Lower leg skin (tissue), 4 donors: ENCODE measurements at regions not wholly inside any gene's neighbourhood (a gene's known extent, or its start where the extent isn't known, plus 50 kb on each side); places are given as distances from the start of the nearest gene placed in this dataset.

Experiments used
- DNase-seq, 2 donors: peaks; one replicate each; pipeline ENCODE4 v3.0.0-alpha.2; 2019; ENCODE audit warnings: low spot score in 2 of 2
- H3K4me3 ChIP-seq: fragments of 200-600 bp; sonication (generic); 2 replicates; pipeline ENCODE4 v1.5.1; 2017; ENCODE audit warnings: mild to moderate bottlenecking, low read depth; ENCODE audit not compliant: poor library complexity, severe bottlenecking
- POLR2A ChIP-seq, 2 donors: fragments of 450-650 bp; IDR thresholded peaks; one replicate each; pipeline ENCODE4 v1.6.1; 2016 to 2017; ENCODE audit warnings: antibody characterized with exemption in 2 of 2, mild to moderate bottlenecking in 1 of 2, moderate library complexity in 1 of 2
- WGBS, 2 donors: methylation state at CpG; one replicate each; pipeline ENCODE4 v1.1.5; 2018; 5-methylcytosine and 5-hydroxymethylcytosine counted together
- intact Hi-C: fragments of 100-400 bp; cut with DNase I; formaldehyde crosslinking; loops from one replicate; pipeline ENCODE4 v1.15.0; 2023; ENCODE audit warnings: low total_unique reads
- TF ChIP-seq, protein P1 (sequence below), 3 donors: fragments of 450-650 bp; IDR thresholded peaks; one replicate each; pipeline ENCODE4 v1.5.1; 2016; ENCODE audit warnings: antibody characterized with exemption in 3 of 3, mild to moderate bottlenecking in 3 of 3, moderate library complexity in 2 of 3

DNA sequence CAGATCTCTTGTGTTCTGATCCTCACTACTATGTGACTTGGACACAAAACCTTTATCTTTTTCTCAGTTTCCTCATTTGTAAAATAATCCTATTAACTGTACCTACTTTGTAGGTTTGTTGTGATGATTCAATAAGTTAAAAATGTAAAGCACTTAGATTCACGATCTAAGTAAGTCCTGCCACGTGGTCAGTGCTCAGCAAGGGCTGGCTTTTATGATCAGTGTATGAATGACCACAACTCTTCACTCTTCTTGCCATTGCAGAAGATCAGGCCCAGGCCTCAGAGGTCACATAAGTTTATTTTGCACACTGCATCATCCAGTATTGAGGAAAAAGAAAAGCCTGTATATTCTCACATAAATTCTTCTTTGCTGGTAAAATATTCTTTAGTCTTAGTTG lies 1192.5 kb upstream of the ACVR2A start:
- intact Hi-C loops, result no loop called here
- TF ChIP-seq, protein P1, sequence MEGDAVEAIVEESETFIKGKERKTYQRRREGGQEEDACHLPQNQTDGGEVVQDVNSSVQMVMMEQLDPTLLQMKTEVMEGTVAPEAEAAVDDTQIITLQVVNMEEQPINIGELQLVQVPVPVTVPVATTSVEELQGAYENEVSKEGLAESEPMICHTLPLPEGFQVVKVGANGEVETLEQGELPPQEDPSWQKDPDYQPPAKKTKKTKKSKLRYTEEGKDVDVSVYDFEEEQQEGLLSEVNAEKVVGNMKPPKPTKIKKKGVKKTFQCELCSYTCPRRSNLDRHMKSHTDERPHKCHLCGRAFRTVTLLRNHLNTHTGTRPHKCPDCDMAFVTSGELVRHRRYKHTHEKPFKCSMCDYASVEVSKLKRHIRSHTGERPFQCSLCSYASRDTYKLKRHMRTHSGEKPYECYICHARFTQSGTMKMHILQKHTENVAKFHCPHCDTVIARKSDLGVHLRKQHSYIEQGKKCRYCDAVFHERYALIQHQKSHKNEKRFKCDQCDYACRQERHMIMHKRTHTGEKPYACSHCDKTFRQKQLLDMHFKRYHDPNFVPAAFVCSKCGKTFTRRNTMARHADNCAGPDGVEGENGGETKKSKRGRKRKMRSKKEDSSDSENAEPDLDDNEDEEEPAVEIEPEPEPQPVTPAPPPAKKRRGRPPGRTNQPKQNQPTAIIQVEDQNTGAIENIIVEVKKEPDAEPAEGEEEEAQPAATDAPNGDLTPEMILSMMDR (IDR thresholded peaks at IDR 0.05), result no peak
- no peak for TF ChIP-seq POLR2A (IDR thresholded peaks at IDR 0.05)
- no peak overlapping the region for H3K4me3 ChIP-seq
- no peak for DNase-seq
- 79 to 80% methylated on average over 2 of the region's 2 CpGs for WGBS, 2 donors

DNA sequence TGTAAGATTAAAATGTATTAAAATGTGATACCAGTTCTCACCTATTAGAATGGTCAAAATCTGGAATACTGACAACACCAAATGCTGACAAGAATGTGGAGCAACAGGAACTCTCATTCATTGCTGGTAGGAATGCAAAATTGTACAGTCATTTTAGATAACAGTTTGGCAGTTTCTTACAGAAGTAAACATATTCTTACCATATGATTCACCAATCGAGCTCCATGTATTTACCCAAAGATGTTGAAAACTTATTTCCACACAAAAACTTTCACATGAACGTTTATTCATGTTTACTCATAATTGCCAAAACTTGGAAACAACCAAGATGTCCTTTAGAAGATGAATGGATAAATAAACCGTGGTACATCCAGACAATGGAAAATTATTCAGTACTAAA lies 1193.5 kb upstream of the ACVR2A start:
- no peak overlapping the region for H3K4me3 ChIP-seq
- TF ChIP-seq POLR2A (IDR thresholded peaks at IDR 0.05), result no peak
- TF ChIP-seq, protein P1 (IDR thresholded peaks at IDR 0.05), result no peak
- DNase-seq, result no peak
- 77 to 82% methylated on average over 3 of the region's 3 CpGs for WGBS, 2 donors
- intact Hi-C loops, result no loop called here

DNA sequence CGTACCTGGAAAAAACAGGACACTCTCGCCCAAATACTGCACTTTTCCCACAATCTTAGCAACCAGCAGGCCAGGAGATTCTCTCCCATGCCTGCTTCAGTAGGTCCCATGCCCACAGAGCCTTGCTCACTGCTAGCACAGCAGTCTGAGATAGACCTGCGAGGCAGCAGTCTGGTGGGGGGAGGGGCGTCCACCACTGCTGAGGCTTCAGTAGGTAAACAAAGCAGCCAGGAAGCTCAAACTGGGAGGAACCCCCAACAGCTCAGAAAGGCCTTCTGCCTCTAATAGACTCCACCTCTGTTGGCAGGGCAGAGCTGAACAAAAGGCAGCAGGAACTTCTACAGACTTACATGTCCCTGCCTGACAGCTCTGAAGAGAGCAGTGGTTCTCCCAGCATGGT lies 1202.8 kb upstream of the ACVR2A start:
- intact Hi-C loops, result no loop called here
- no peak overlapping the region for H3K4me3 ChIP-seq
- no peak for DNase-seq
- TF ChIP-seq POLR2A (IDR thresholded peaks at IDR 0.05), result no peak
- TF ChIP-seq, protein P1 (IDR thresholded peaks at IDR 0.05), result no peak
- WGBS, 2 donors, result 83 to 93% methylated on average over 2 to 4 of the region's 4 CpGs

DNA sequence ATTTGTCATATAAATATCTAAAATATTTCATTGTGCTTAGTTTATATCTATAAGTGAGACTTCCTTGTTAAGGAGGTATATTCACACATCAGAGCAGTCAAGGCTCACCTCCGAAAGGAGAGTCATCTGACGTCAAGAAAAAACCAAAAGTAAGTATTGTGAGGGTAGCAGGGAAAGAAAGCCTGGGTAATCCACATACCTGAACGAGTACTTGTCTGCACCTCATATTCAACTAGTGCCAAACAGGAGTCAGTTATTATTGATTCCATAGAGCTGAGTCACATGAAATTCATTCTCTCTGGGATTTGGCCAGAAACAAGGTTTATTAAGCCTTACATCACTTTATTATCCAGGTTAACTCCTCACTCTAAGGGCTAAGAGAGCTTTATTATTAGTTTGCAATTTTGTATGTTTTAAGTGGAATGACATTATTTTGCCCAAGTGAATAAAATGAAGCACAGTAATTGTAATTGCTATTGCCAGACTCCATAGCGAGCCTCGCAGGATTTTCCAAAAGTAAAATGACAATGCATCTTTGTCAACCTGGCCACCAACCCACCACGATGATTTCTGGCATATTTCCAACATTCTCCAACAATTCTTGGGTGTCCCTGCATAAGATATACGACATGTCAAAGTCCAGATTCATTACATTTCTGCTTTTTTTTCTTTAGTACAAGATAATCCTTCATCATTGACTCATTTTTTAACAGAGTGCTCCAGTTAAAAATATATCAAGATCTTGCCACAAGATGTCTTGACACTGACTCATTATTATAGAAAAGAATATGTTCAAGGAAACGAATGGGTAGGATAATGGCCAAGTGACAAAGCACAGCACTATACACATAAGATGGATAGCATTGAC lies 1210.4 kb upstream of the ACVR2A start:
- no peak for DNase-seq
- TF ChIP-seq, protein P1 (IDR thresholded peaks at IDR 0.05), result no peak
- no peak for TF ChIP-seq POLR2A (IDR thresholded peaks at IDR 0.05)
- intact Hi-C loops, result no loop called here
- H3K4me3 ChIP-seq, result no peak overlapping the region
- 44 to 51% methylated on average over 8 of the region's 8 CpGs for WGBS, 2 donors

DNA sequence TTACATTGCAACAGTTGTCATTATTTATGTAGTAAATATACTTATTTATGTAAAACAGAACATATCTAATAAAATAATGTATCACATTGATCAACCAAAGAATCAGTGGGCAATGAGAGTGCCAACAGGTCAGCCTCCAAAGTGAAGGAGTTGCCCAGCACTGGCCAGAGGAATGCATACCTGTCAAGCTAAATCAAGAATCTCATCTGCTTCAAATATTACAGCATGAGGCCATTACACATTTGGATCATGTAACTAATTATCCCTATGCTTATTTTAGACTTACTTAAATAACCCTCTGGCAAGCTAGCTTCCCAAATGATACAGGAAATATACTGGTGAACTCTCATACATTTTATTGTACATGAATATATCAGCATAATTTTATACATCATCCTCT lies 1211.7 kb upstream of the ACVR2A start:
- intact Hi-C loops, result no loop called here
- DNase-seq, result no peak
- TF ChIP-seq POLR2A (IDR thresholded peaks at IDR 0.05), result no peak
- TF ChIP-seq, protein P1 (IDR thresholded peaks at IDR 0.05), result no peak
- no peak overlapping the region for H3K4me3 ChIP-seq

DNA sequence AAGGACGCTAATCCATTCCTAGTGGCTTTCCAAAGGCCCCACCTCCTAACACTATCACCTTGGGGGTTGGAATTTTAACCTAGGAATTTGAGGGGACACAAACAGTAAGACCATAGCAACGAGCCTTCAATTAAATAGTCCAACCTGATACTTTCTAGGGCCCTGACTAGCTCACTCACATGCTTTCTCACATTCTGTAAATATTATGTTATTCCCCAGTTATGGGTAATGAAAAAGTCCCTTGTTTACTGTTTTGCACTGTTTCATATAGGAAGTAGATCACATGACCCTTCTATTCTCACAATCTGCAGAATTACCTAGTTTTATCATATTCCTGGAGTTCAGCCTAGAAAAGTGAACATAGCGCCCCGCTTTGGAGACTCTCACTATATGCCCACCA lies 1212.1 kb upstream of the ACVR2A start:
- 76 to 87% methylated on average over 4 of the region's 4 CpGs for WGBS, 2 donors
- DNase-seq, result no peak
- no peak overlapping the region for H3K4me3 ChIP-seq
- intact Hi-C loops, result no loop called here
- TF ChIP-seq POLR2A (IDR thresholded peaks at IDR 0.05), result no peak
- TF ChIP-seq, protein P1 (IDR thresholded peaks at IDR 0.05), result no peak
